OCI-LY3 (cell line): ENCODE measurements at regions not wholly inside any gene's neighbourhood (a gene's known extent, or its start where the extent isn't known, plus 50 kb on each side); places are given as distances from the start of the nearest gene placed in this dataset.

Source experiments
- H2AFZ ChIP-seq: fragments of 200-600, 300-600 bp; shearing (Covaris generic); 2 replicates; pipeline ENCODE4 v1.6.0; 2014; ENCODE audit warnings: antibody characterized with exemption, low read depth, low read length
- H3K27ac ChIP-seq: fragments of 200-600, 300-600 bp; sonication (generic); 2 replicates; pipeline ENCODE4 v1.5.1; 2014; ENCODE audit warnings: mild to moderate bottlenecking, low read length, moderate library complexity, mixed read lengths
- H3K27me3 ChIP-seq: fragments of 200-600, 300-600 bp; sonication (generic); 2 replicates; pipeline ENCODE4 v1.6.1; 2014; ENCODE audit warnings: low read depth, low read length, mixed read lengths
- H3K36me3 ChIP-seq: fragments of 200-600, 300-600 bp; sonication (generic); replicated peaks from 2 replicates; pipeline ENCODE3; 2014; ENCODE audit warnings: low read depth, low read length, mixed read lengths
- H3K4me1 ChIP-seq: fragments of 300-600, 200-600 bp; sonication (generic); 2 replicates; pipeline ENCODE4 v1.6.1; 2014; ENCODE audit warnings: low read length, mixed read lengths
- H3K4me2 ChIP-seq: fragments of 200-600, 300-600 bp; sonication (generic); 2 replicates; pipeline ENCODE4 v1.6.1; 2014; ENCODE audit warnings: low read length, mixed read lengths
- H3K4me3 ChIP-seq: fragments of 300-600, 200-600 bp; sonication (generic); 2 replicates; pipeline ENCODE4 v1.5.1; 2014; ENCODE audit warnings: antibody characterized with exemption, mild to moderate bottlenecking, low read length, moderate library complexity
- H3K79me2 ChIP-seq: fragments of 300-600, 200-600 bp; shearing (Covaris generic); 2 replicates; pipeline ENCODE4 v1.6.1; 2014; ENCODE audit warnings: mild to moderate bottlenecking, low read length, mixed read lengths
- H3K9ac ChIP-seq: fragments of 300-600, 200-600 bp; shearing (Covaris generic); 2 replicates; pipeline ENCODE4 v1.6.0; 2014; ENCODE audit warnings: mild to moderate bottlenecking, low read length, moderate library complexity
- H3K9me3 ChIP-seq: fragments of 200-600, 300-600 bp; shearing (Covaris generic); 2 replicates; pipeline ENCODE4 v1.6.1; 2014; ENCODE audit warnings: low read length, mixed read lengths; ENCODE audit not compliant: insufficient read depth
- H4K20me1 ChIP-seq: fragments of 200-600, 300-600 bp; sonication (generic); 2 replicates; pipeline ENCODE4 v1.6.1; 2016; ENCODE audit warnings: low read length, mixed read lengths; ENCODE audit not compliant: insufficient read depth
- EZH2phosphoT487 ChIP-seq: fragments of 200-600 bp; shearing (Covaris generic); IDR thresholded peaks from 2 replicates; pipeline ENCODE4 v1.6.1; 2018; ENCODE audit warnings: antibody characterized with exemption, mixed run types, low read depth
- TF ChIP-seq, protein P1 (sequence below): fragments of 200-600, 300-600 bp; sonication (generic); IDR thresholded peaks from 2 replicates; pipeline ENCODE4 v1.5.1; 2014; ENCODE audit warnings: antibody characterized with exemption, low read length, low read depth

DNA sequence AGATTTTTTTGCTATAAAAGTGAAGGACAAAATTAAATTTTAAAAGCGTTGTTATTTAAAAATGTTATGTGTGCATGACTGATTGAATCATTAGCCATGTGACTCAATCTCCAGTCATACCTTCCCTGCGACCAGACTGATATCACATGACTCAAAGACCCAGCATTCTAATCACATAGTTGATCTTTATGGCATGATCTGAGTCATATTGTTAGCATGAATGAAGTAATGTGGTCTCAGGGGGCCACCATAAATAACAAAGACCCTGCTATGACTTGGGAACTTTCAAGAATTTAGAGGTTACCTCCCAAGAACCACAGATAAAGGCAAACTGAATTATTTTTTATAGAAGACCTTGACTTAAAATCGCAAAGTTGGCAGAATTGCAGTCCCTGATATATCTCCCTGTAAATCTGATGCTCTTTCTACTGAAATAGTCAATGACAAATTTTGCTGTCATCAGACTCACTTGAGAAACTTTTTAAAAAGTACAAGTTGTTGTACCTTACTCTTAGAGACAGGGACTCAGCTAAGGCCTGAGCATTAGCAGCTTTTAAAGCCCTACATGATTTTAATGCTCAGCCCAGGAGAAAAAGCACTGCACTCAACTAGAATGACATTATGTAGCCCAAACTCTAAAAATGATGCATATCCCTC, 717.3 kb downstream of the XPNPEP1 start:
- Histone ChIP-seq H3K27ac (no peak overlapping the region), H2AFZ (no peak overlapping the region), H3K9me3 (no peaks in the 10 kb centered on the region), H3K9ac (no peak overlapping the region), H3K4me3 (no peak overlapping the region), H3K4me2 (no peak overlapping the region), H3K4me1 (no peaks in the 10 kb centered on the region), H3K79me2 (no peaks in the 10 kb centered on the region), H4K20me1 (no peaks in the 10 kb centered on the region), H3K36me3 (no peaks in the 10 kb centered on the region), H3K27me3 (no peaks in the 10 kb centered on the region)
- TF ChIP-seq EZH2phosphoT487: no peak
- TF ChIP-seq, protein P1, sequence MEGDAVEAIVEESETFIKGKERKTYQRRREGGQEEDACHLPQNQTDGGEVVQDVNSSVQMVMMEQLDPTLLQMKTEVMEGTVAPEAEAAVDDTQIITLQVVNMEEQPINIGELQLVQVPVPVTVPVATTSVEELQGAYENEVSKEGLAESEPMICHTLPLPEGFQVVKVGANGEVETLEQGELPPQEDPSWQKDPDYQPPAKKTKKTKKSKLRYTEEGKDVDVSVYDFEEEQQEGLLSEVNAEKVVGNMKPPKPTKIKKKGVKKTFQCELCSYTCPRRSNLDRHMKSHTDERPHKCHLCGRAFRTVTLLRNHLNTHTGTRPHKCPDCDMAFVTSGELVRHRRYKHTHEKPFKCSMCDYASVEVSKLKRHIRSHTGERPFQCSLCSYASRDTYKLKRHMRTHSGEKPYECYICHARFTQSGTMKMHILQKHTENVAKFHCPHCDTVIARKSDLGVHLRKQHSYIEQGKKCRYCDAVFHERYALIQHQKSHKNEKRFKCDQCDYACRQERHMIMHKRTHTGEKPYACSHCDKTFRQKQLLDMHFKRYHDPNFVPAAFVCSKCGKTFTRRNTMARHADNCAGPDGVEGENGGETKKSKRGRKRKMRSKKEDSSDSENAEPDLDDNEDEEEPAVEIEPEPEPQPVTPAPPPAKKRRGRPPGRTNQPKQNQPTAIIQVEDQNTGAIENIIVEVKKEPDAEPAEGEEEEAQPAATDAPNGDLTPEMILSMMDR: no peak

DNA sequence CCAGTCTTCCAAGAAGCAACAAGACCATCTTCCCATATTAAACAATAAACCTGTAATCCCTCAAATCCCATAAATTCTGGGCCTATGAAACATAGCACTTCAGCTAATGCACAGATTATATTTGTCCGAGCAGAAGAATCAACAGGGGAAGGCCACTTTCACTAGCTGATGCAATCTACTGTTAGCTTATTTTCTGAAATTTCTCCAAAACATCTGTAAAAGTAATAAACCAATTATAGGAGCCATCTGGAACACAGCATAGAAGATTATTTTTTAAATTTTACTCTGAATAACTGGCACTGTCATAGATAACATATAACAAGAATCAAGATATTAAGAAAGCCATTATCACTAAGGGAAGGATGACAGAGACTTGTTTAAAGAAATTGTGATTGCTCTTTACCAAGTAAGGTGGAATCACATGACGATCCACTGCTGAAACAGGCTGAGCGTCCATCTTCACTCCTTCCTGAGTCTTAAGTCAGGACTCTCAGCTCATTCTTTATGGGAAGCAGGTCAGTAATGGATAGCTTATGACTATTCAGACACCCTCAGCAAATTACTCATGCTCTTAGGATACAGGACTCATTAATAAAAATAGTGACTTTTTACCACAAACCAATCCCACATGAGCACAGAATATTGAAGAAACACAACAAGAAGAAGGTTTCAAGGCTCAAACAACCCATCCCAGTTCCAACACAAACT, 719.5 kb downstream of the XPNPEP1 start:
- TF ChIP-seq EZH2phosphoT487: no peak
- TF ChIP-seq, protein P1: no peak
- H2AFZ ChIP-seq: no peak overlapping the region

DNA sequence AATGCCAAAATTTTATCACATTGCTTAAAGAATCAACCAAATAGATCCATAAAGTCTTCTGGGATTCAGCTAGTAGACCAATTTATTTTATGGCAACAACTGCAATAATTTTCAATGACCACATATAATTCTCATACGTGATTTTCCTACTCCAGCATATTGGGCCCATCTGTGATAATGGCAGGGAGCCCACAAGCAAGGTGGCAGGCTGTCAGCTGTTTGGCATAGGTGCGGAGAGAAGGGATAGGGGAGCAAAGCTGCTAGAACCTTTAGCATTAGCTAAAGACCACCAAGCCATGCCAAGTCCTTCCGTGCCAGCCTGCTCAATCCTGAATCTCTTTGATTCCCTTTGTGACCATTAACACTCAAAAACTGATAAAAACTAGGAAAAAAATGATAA, 721.2 kb downstream of the XPNPEP1 start:
- Histone ChIP-seq H4K20me1 (no peaks in the 10 kb centered on the region), H2AFZ (no peak overlapping the region), H3K27ac (no peak overlapping the region), H3K4me3 (no peak overlapping the region), H3K79me2 (no peaks in the 10 kb centered on the region), H3K27me3 (no peaks in the 10 kb centered on the region), H3K9ac (no peak overlapping the region), H3K36me3 (no peaks in the 10 kb centered on the region), H3K9me3 (no peaks in the 10 kb centered on the region), H3K4me1 (no peaks in the 10 kb centered on the region), H3K4me2 (no peak overlapping the region)
- TF ChIP-seq EZH2phosphoT487: no peak
- TF ChIP-seq, protein P1: no peak

More for the DNA sequence above, 719.5 kb downstream of the XPNPEP1 start:
- H3K27me3 ChIP-seq: no peaks in the 10 kb centered on the region
- no peak overlapping the region for H3K4me3 ChIP-seq
- no peaks in the 10 kb centered on the region for H3K9me3 ChIP-seq
- H3K79me2 ChIP-seq: no peaks in the 10 kb centered on the region
- no peak overlapping the region for H3K9ac ChIP-seq
- no peak overlapping the region for H3K4me2 ChIP-seq
- H4K20me1 ChIP-seq: no peaks in the 10 kb centered on the region
- no peaks in the 10 kb centered on the region for H3K4me1 ChIP-seq
- H3K27ac ChIP-seq: no peak overlapping the region
- no peaks in the 10 kb centered on the region for H3K36me3 ChIP-seq

DNA sequence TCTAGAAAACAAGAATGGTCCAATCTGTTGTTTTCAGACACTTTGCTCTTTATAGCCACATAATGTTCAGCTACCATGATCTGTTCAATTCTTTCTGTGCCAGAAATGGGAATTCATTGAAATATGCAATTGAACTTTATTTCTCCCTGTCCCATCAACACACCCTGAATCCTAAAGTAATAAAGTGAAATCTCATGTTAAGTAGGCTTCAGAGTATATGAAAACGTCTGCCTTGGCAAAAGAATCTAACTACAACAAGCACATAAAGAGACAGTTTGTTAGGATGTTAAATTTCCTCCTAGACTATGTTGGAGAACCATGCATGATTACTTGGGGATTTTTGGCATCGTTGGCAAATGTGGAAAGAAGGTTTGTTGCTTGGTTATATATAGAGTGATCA, 722.7 kb downstream of the XPNPEP1 start:
- TF ChIP-seq, protein P1: no peak
- H3K36me3 ChIP-seq: no peaks in the 10 kb centered on the region
- no peaks in the 10 kb centered on the region for H3K79me2 ChIP-seq

More for the DNA sequence above, 722.7 kb downstream of the XPNPEP1 start:
- Histone ChIP-seq H3K4me3 (no peak overlapping the region), H3K27me3 (no peaks in the 10 kb centered on the region), H3K4me1 (no peaks in the 10 kb centered on the region), H3K9me3 (no peaks in the 10 kb centered on the region), H4K20me1 (no peaks in the 10 kb centered on the region), H3K9ac (no peak overlapping the region), H3K27ac (no peak overlapping the region), H2AFZ (no peak overlapping the region), H3K4me2 (no peak overlapping the region)
